ENCODE measurements at regions not wholly inside any gene's neighbourhood (a gene's known extent, or its start where the extent isn't known, plus 50 kb on each side); places are given as distances from the start of the nearest gene placed in this dataset.

GRCh38 chr2:16031848-16032159, 91.5 kb downstream of the MYCN start:
- no peak for FAIRE-seq
- H3K56ac ChIP-seq (replicated peaks; ENCODE audit: insufficient read length, low read depth, low read length): no peak overlapping the region
- H2BK12ac ChIP-seq (ENCODE audit: low read depth, low read length): no peak overlapping the region
- no peak overlapping the region for H2BK5ac ChIP-seq (ENCODE audit: low read depth, low read length)
- peaks cover 2 to 6% (median 4%) of the 10 kb centered on the region in 4 experiments; a peak in 6 of 7 replicates for H3K4me1 ChIP-seq (replicated peaks in 1 of 4; ENCODE audit: control insufficient read depth in 3 of 4, insufficient read depth in 4 of 4, low read length in 3 of 4)
- POLR2A ChIA-PET (ENCODE audit: partially characterized antibody): no interaction called here
- H3K14ac ChIP-seq (ENCODE audit: insufficient read length): no peak overlapping the region
- no peak overlapping the region for H3K4me3 ChIP-seq (ENCODE audit: extremely low read depth in 1 of 4, insufficient read depth in 2 of 4, low read depth in 3 of 4, low read length in 4 of 4)
- H3K23me2 ChIP-seq (ENCODE audit: low read depth, low read length): no peaks in the 10 kb centered on the region; the same call in 1 of the 2 replicates
- H4K91ac ChIP-seq (replicated peaks; ENCODE audit: insufficient read length, low read length): no peak overlapping the region
- no peaks in the 10 kb centered on the region for H4K20me1 ChIP-seq (replicated peaks in 1 of 2; ENCODE audit: control insufficient read depth in 1 of 2, insufficient read depth in 2 of 2, low read length in 2 of 2)
- H3K23ac ChIP-seq (ENCODE audit: insufficient read length): no peak overlapping the region
- no peak overlapping the region for H3K4ac ChIP-seq (replicated peaks; ENCODE audit: insufficient read length, low read depth, low read length)
- no peaks in the 10 kb centered on the region for H3K27me3 ChIP-seq (replicated peaks in 1 of 4; ENCODE audit: control insufficient read depth in 3 of 4, extremely low read depth in 1 of 4, insufficient read depth in 3 of 4, low read length in 3 of 4)
- H3K9me3 ChIP-seq (ENCODE audit: insufficient read depth in 2 of 2, low read depth in 1 of 2, low read length in 1 of 2): no peaks in the 10 kb centered on the region
- no peak overlapping the region for H2BK15ac ChIP-seq (ENCODE audit: low read length)
- H3K79me1 ChIP-seq (ENCODE audit: low read depth, low read length): no peaks in the 10 kb centered on the region
- H3K79me2 ChIP-seq (ENCODE audit: control insufficient read depth in 1 of 2, insufficient read depth in 2 of 2, low read length in 2 of 2): no peaks in the 10 kb centered on the region
- no peak overlapping the region for H3K27ac ChIP-seq (ENCODE audit: low read depth, low read length)
- H3K18ac ChIP-seq (ENCODE audit: extremely low read depth, low read length): no peak overlapping the region
- no peak overlapping the region for H2BK20ac ChIP-seq (ENCODE audit: low read length)
- no peak overlapping the region for H4K5ac ChIP-seq (ENCODE audit: insufficient read length, low read depth, low read length)
- no peak overlapping the region for H3K9ac ChIP-seq (replicated peaks in 1 of 4; ENCODE audit: extremely low read depth in 1 of 4, low read depth in 3 of 4, low read length in 3 of 4)
- WGBS, 2 experiments (ENCODE audit: extremely low coverage in 1 of 2, insufficient coverage in 1 of 2, insufficient read length in 1 of 2, insufficient replicate concordance in 2 of 2, low coverage in 1 of 2, low lambda C conversion rate in 2 of 2, missing lambda C conversion rate in 1 of 2): 85 to 100% methylated on average over 1 to 8 of the region's 8 CpGs
- CTCF ChIA-PET (ENCODE audit: partially characterized antibody): interaction anchor here (1.4 to 7.3 kb wide), 4 partner anchors 13 to 284 kb away, joined by 5 to 120 read pairs (median 6); partner anchors contain the start of gene MYCN
- H2AK5ac ChIP-seq (ENCODE audit: low read depth, low read length): no peak overlapping the region
- no peak overlapping the region for H2AFZ ChIP-seq (ENCODE audit: low read length)
- H2BK120ac ChIP-seq (replicated peaks; ENCODE audit: low read depth, low read length): no peak overlapping the region
- no peak overlapping the region for H4K8ac ChIP-seq (ENCODE audit: extremely low read depth, insufficient read depth, low read length)
- no peaks in the 10 kb centered on the region for H3K36me3 ChIP-seq (ENCODE audit: control insufficient read depth in 2 of 4, insufficient read depth in 4 of 4, low read length in 3 of 4)
- H3K4me2 ChIP-seq (ENCODE audit: insufficient read depth in 1 of 2, low read depth in 2 of 2, low read length in 2 of 2): no peak overlapping the region
- DNase-seq (ENCODE audit: low read depth in 1 of 2, low spot score in 2 of 2): no peak
- TF ChIP-seq CHD7 (IDR thresholded peaks at IDR 0.05; ENCODE audit: insufficient replicate concordance, low read length): no peak

All from H1 (cell line).